Activated CD8-positive, alpha-beta T cell treated with anti-CD3 and anti-CD28 coated beads for 36 hours (primary cell): ENCODE measurements at regions not wholly inside any gene's neighbourhood (a gene's known extent, or its start where the extent isn't known, plus 50 kb on each side); places are given as distances from the start of the nearest gene placed in this dataset.
"Not testable (repeated sequence)": the region's sequence is repeated elsewhere in the genome, so short reads cannot be mapped to it uniquely, and the experiment has no call there.

Experiments
- ATAC-seq: fragments of 200-7000 bp; cut with Tn5 transposase; one replicate; pipeline ENCODE4 v1.10.0; 2021; ENCODE audit warnings: mild to moderate bottlenecking, moderate library complexity
- CTCF ChIA-PET: fragments of 350-600 bp; sonication (Branson Sonifier 250); formaldehyde crosslinking; loops from one replicate; lab custom pipeline; 2021; ENCODE audit warnings: antibody characterized with exemption; lab: Charles Lee
- POLR2A ChIA-PET: fragments of 350-600 bp; sonication (Branson Sonifier 250); formaldehyde crosslinking; loops from one replicate; lab custom pipeline; 2021; ENCODE audit warnings: antibody characterized with exemption; lab: Charles Lee
- DNase-seq: peaks from one replicate; pipeline ENCODE4 v3.0.0-alpha.2; 2020
- H3K27ac Mint-ChIP-seq: one replicate; pipeline ENCODE4 v1.8.0; 2021; ENCODE audit warnings: mild to moderate bottlenecking, mixed read lengths
- H3K27me3 Mint-ChIP-seq: one replicate; pipeline ENCODE4 v1.8.0; 2021; ENCODE audit warnings: mixed read lengths
- H3K36me3 Mint-ChIP-seq: one replicate; pipeline ENCODE4 v1.8.0; 2021; ENCODE audit warnings: low read depth, mixed read lengths
- H3K4me1 Mint-ChIP-seq: one replicate; pipeline ENCODE4 v1.8.0; 2021; ENCODE audit warnings: low read depth, mixed read lengths
- H3K4me3 Mint-ChIP-seq: one replicate; pipeline ENCODE4 v1.8.0; 2021; ENCODE audit warnings: mild to moderate bottlenecking, moderate library complexity, mixed read lengths
- H3K9me3 Mint-ChIP-seq: one replicate; pipeline ENCODE4 v1.8.0; 2021; ENCODE audit warnings: mixed read lengths
- intact Hi-C: fragments of 100-400 bp; cut with micrococcal nuclease; formaldehyde crosslinking; loops from one replicate; pipeline ENCODE4 v1.10.0; 2022
- TF ChIP-seq, protein P1 (sequence below): fragments of 200-600 bp; IDR thresholded peaks from one replicate; pipeline ENCODE4 v1.8.0; 2022; ENCODE audit warnings: antibody characterized with exemption, mild to moderate bottlenecking

DNA sequence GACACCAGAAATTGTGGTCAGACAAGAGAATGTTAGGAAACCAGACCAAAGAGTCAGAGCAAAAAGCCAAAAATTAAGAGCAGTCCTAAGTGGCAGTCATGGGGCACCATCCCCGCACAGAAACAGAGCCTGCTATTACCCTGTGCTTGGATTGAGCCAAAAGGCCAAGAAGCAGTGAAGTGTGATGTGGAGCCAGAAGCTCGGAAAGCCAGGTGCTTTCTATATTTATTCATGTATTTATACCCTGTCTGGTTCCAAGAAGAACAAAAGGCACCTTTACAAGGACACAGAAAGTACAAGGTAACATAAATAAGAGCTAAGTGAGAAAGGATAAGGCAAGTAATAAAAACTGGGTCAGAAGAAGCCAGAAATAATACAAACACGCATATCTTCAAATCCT, 336.2 kb upstream of the CNR1 start:
- CTCF ChIA-PET, result no interaction called here
- Mint-ChIP-seq H3K4me1 (no peaks in the 10 kb centered on the region), H3K27ac (no peak overlapping the region), H3K9me3 (peaks cover 3% of the 10 kb centered on the region), H3K27me3 (peaks cover 5% of the 10 kb centered on the region), H3K4me3 (no peak overlapping the region), H3K36me3 (no peaks in the 10 kb centered on the region)
- intact Hi-C loops, result no loop called here
- no peak for DNase-seq
- no peak for ATAC-seq
- TF ChIP-seq, protein P1, sequence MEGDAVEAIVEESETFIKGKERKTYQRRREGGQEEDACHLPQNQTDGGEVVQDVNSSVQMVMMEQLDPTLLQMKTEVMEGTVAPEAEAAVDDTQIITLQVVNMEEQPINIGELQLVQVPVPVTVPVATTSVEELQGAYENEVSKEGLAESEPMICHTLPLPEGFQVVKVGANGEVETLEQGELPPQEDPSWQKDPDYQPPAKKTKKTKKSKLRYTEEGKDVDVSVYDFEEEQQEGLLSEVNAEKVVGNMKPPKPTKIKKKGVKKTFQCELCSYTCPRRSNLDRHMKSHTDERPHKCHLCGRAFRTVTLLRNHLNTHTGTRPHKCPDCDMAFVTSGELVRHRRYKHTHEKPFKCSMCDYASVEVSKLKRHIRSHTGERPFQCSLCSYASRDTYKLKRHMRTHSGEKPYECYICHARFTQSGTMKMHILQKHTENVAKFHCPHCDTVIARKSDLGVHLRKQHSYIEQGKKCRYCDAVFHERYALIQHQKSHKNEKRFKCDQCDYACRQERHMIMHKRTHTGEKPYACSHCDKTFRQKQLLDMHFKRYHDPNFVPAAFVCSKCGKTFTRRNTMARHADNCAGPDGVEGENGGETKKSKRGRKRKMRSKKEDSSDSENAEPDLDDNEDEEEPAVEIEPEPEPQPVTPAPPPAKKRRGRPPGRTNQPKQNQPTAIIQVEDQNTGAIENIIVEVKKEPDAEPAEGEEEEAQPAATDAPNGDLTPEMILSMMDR, result no peak
- POLR2A ChIA-PET, result no interaction called here

DNA sequence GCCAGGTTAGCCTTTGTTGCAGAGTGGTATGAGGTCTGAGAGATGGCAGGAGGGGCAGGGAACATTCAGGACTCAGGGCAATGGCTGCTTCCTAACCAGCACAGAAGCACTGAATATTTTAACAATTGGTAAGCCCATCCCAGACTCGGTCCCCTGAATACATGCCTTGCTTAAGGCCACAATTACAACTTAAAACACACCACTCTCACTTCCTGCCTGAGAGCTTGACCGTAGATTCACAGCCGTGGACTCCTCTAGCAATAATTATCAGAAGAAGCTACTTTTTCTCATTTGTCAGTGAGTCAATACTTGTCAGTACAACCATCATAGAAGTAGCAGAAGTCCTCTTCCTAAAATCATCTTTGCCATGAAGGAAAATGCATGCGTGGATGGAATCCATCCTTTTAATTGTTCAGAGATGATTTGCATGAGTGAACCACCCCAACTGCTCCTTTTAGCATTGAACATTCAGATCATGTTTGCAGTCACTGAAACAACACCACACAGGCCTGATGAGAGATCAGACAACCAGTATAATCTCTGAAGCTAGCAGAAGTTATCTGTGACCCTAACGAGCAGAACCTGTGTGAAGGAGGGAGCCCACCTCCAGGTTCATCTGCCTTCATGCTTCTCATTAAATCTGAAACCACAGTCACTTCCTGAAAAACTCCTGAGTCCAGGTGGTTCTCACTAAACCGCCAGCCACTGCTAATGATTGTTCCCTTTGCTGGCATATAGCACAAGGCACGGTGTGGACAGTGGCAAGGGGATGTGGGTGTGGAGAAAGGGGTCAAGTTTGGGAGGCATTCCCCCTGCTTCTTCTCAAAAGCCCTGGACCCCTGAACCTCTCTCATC, 333.9 kb upstream of the CNR1 start:
- peaks cover 7% of the 10 kb centered on the region for H3K27me3 Mint-ChIP-seq
- H3K36me3 Mint-ChIP-seq, result no peaks in the 10 kb centered on the region
- no peak for ATAC-seq
- H3K4me3 Mint-ChIP-seq, result no peak overlapping the region
- no peak for DNase-seq
- no peak overlapping the region for H3K27ac Mint-ChIP-seq
- intact Hi-C loops, result no loop called here
- POLR2A ChIA-PET, result no interaction called here
- CTCF ChIA-PET, result no interaction called here
- H3K9me3 Mint-ChIP-seq, result peaks cover 1% of the 10 kb centered on the region
- TF ChIP-seq, protein P1, result no peak
- H3K4me1 Mint-ChIP-seq, result no peaks in the 10 kb centered on the region

DNA sequence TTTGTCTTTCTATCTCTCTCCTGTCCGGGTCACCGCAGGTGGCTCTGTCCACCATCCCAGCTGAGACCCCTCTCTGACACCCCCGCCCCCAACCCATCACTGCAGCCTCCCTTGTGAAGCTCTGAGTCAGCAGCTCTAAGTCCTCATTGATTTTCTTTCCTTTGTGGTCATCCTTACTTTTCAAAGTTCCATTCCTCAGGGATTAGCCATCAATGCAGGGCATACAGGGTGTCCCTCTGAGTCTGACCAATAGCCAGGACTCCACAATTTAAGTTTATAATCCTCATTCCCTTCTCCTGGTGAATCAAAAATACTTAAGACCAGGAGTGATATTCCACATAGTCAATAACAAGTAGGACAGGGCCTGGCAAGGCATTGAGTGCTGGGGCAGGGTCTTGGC, 333.3 kb upstream of the CNR1 start:
- intact Hi-C loops, result no loop called here
- peaks cover 1% of the 10 kb centered on the region for H3K9me3 Mint-ChIP-seq
- no peak for ATAC-seq
- TF ChIP-seq, protein P1, result no peak
- peaks cover 10% of the 10 kb centered on the region for H3K27me3 Mint-ChIP-seq
- no peaks in the 10 kb centered on the region for H3K4me1 Mint-ChIP-seq
- H3K4me3 Mint-ChIP-seq, result no peak overlapping the region
- H3K27ac Mint-ChIP-seq, result no peak overlapping the region
- POLR2A ChIA-PET, result no interaction called here
- H3K36me3 Mint-ChIP-seq, result no peaks in the 10 kb centered on the region
- DNase-seq, result no peak
- CTCF ChIA-PET, result no interaction called here

DNA sequence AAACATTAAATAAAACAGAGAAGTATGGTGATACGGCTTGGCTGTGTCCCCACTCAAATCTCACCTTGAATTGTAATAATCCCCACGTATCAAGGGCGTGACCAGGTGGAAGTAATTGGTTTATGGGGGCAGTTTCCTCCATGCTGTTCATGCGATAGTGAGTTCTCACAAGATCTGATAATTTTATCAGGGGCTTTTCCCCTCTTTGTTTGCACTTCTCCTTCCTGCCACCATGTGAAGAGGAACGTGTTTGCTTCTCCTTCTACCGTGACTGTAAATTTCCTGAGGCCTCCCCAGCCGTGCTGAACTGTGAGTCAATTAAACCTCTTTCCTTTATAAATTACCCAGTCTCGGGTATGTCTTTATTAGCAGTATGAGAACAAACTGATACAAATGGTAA, 331.3 kb upstream of the CNR1 start:
- ATAC-seq, intact Hi-C loops, POLR2A ChIA-PET: not testable (repeated sequence)

DNA sequence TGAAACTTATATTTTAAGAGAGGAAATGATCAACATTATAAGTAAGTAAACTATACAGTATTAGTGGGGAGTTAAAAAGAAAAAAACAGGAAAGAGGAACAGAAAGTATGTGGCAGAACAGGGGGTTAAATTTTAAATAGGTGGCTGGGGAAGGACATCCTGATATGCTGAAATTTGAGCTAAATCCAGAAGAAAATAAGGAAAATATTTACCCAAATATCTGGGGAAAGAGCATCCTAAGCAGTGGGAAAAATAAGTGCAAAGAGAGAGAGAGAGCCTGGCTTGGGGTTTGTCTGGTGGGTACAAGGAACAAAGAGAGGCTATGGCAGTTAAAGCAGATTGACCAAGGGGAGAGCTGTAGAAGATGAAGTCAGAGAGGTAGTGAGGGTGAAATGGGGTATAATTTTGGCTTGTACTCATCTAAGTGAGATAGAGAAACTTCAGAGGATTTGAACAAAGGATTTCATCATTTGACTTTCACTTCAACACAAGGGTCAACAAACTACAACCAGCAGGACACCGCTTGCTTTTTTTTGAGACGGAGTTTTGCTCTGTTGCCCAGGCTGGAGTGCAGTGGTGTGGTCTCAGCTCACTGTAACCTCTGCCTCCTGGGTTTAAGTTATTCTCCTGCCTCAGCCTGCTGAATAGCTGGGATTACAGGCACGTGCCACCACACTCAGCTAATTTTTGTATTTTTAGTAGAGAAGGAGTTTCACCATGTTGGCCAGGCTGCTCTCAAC, 328.4 kb upstream of the CNR1 start:
- CTCF ChIA-PET, result no interaction called here
- TF ChIP-seq, protein P1, result no peak
- intact Hi-C loops, result no loop called here
- ATAC-seq (no peak), DNase-seq (no peak)
- H3K27ac Mint-ChIP-seq, result no peak overlapping the region
- peaks cover 11% of the 10 kb centered on the region for H3K27me3 Mint-ChIP-seq
- POLR2A ChIA-PET, result no interaction called here
- no peaks in the 10 kb centered on the region for H3K4me1 Mint-ChIP-seq
- H3K9me3 Mint-ChIP-seq, result peaks cover 1% of the 10 kb centered on the region
- no peaks in the 10 kb centered on the region for H3K36me3 Mint-ChIP-seq
- H3K4me3 Mint-ChIP-seq, result no peak overlapping the region

More for the DNA sequence above, 331.3 kb upstream of the CNR1 start:
- DNase-seq, H3K27ac Mint-ChIP-seq, CTCF ChIA-PET, H3K4me1 Mint-ChIP-seq, H3K36me3 Mint-ChIP-seq, H3K9me3 Mint-ChIP-seq, H3K4me3 Mint-ChIP-seq: not testable (repeated sequence)
- H3K27me3 Mint-ChIP-seq, result peaks cover 16% of the 10 kb centered on the region
